Hematopoietic multipotent progenitor cell treated with erythropoietin and hydrocortisone succinate and interleukin-3 and kit ligand, for 17 days (in vitro differentiated cells): ENCODE measurements at regions not wholly inside any gene's neighbourhood (a gene's known extent, or its start where the extent isn't known, plus 50 kb on each side); places are given as distances from the start of the nearest gene placed in this dataset.
A peak's percentile ranks its signal among the peaks of the same experiment; 100 is the strongest.

Experiments
- DNase-seq: peaks from one replicate; pipeline ENCODE4 v3.0.0-alpha.2; 2015; ENCODE audit warnings: low spot score

DNA sequence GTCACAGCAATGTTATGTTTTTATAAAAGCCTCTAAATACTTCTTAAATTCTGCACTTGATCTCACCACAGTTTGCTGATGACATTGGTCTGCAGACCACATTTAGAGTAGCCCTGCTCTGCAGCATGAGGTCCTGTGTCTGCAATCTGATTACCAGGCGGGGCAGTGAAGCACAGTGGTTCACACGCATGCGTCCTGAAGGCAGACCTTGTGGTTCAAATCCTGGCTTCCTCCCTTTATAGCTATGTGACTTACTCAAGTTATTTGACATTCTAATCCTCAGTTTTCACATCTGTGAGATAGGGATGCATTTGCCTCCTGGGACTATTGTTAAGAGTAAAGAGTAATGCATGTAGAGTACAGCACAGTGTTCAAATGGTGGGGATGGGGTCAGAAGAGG lies 50.3 kb downstream of the BMAL2 start:
- no peak for DNase-seq

DNA sequence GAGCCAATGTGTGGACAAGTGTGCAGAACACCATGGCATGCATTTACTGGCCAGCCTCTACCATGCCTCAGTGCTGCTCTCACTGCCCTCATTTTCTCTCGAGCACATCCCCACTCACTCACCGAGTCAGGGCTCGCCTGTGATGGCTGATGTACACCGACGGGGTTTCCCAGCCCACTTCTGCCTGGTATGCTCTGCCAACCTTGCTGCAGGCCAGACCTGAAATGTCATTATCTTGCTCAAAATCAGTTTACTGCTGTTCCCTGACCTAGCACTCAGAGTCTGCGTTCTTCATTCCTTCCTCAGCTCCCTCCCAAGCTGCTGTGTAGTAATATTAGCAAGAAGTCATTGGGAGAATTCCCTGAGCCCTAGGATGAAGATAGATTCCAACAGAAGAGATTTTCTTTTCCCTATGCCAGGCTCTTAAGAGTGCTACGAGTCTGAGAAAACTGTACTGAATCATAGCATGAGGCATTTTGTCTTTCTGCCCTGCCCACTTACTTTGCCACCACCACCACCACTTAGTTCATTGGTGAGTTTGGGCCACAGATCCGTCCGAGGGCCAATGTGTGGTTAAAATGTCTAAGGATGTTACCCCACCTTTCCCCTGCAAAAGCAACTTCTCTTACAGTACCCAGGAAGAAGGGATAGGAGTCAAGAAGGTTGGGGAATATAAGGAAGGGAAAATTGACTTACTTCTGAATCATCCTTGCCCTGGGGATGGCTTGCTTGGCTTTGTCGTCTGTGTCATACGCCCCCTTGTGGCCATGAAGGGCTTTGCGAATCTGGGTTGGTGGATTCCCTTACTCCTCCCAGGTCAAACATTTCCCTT lies 51.0 kb downstream of the BMAL2 start:
- peak; percentile 70 for DNase-seq

- no peak for DNase-seq
Measured at GRCh38 chr12:27384261-27384590, 51.6 kb downstream of the BMAL2 start.

GRCh38 chr12:27385766-27386564 lies 53.3 kb downstream of the BMAL2 start:
- no peak for DNase-seq

DNA sequence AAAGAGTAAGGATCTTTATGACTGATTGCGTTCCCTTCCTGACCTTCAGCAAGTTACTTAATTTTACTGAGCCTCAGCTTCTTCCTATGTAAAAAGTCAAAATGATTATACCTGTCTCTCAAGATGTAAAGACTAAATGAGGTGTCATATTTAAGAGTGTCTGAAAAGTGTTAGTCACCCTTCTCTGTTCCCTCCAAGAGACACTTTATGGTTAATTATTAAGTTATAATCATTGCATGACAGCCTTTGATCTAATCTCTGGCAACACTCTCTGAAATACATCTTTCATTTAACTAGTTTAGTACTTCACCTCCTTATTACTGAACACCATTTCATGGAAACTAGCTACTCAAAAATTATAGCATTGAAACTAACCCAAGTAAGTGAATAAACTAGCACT lies 54.8 kb downstream of the BMAL2 start:
- no peak for DNase-seq

GRCh38 chr12:27388650-27389049 lies 56.0 kb downstream of the BMAL2 start:
- DNase-seq = no peak

DNA sequence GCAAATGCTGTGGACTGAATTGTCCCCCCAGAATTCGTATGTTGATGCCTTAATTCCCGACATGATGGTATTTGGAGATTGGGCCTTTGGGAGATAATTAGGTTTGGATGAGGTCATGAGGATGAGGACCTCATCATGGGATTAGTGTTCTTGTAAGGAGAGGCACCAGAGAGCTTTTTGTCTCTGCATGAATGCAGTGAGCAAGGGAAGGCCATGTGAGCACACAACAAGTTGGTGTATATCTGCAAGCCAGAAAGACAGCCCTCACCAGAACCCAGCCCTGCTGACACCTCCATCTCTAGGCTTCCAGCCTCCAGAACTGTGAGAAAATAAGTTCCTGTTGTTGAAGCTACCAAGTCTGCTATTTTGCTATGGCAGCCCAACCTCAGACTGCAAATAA lies 51.9 kb upstream of the SMCO2 start:
- DNase-seq = no peak

- DNase-seq = no peak
Measured at GRCh38 chr12:27396216-27396815, 50.2 kb upstream of the SMCO2 start.
